Kidney epithelial cell (primary cell): ENCODE measurements at regions not wholly inside any gene's neighbourhood (a gene's known extent, or its start where the extent isn't known, plus 50 kb on each side); places are given as distances from the start of the nearest gene placed in this dataset.

ENCODE experiments used
- DNase-seq: peaks from one replicate; pipeline ENCODE4 v3.0.0-alpha.2; 2010; ENCODE audit warnings: low read depth
- H3K27me3 ChIP-seq: 2 replicates; pipeline ENCODE4 v1.6.0; 2011; ENCODE audit warnings: low read length; ENCODE audit not compliant: control insufficient read depth, insufficient read depth
- H3K36me3 ChIP-seq: 2 replicates; pipeline ENCODE4 v1.5.1; 2011; ENCODE audit warnings: low read length; ENCODE audit not compliant: control insufficient read depth, insufficient read depth
- H3K4me3 ChIP-seq: 2 replicates; pipeline ENCODE4 v1.5.1; 2011; ENCODE audit warnings: low read depth, mild to moderate bottlenecking, control low read depth, low read length
- TF ChIP-seq, protein P1 (sequence below): IDR thresholded peaks from 2 replicates; pipeline ENCODE4 v1.5.1; 2011; ENCODE audit warnings: mild to moderate bottlenecking, moderate library complexity, low read length, control low read depth, inconsistent platforms; ENCODE audit not compliant: insufficient read depth, poor library complexity, severe bottlenecking

DNA sequence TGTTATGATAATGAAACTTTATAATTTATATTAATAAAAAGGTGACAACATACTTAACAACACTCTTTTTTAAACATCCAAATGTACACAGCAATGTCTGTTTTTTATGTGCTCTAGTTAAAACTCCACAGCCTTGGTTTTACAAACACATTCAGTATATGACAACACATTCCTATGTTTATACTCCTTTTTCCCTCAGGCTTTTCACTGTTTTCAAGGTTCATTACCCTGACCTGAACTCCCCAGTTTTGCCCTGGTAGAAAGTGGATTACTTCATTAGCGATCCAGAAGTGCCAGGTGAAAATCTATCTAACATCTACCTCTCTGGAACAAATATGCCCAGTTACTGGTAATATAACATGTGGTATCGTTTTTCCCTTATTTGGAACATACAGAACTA is 340.2 kb upstream of the DDHD1 start:
- TF ChIP-seq, protein P1, sequence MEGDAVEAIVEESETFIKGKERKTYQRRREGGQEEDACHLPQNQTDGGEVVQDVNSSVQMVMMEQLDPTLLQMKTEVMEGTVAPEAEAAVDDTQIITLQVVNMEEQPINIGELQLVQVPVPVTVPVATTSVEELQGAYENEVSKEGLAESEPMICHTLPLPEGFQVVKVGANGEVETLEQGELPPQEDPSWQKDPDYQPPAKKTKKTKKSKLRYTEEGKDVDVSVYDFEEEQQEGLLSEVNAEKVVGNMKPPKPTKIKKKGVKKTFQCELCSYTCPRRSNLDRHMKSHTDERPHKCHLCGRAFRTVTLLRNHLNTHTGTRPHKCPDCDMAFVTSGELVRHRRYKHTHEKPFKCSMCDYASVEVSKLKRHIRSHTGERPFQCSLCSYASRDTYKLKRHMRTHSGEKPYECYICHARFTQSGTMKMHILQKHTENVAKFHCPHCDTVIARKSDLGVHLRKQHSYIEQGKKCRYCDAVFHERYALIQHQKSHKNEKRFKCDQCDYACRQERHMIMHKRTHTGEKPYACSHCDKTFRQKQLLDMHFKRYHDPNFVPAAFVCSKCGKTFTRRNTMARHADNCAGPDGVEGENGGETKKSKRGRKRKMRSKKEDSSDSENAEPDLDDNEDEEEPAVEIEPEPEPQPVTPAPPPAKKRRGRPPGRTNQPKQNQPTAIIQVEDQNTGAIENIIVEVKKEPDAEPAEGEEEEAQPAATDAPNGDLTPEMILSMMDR = no peak
- no peaks in the 10 kb centered on the region for H3K27me3 ChIP-seq
- H3K4me3 ChIP-seq = no peak overlapping the region
- DNase-seq = no peak
- no peaks in the 10 kb centered on the region for H3K36me3 ChIP-seq

DNA sequence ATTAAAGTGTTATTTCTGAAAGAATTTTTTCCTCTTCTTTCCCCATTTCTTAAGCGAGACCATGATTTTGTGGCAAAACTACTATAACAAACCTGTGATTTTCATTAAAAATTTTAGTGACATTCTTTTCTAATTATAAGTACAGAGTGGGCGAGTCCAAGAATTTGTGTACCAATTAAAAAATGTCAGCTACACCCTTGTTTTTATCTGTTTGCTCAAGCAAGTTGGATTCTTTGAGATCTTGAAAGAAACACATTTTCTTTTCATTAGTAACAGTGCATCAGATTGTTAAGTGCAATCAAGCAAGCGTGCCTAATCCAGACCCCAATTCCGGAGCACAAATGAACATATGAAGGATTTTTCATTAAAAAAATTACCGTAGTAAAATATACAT is 338.8 kb upstream of the DDHD1 start:
- no peak for DNase-seq

DNA sequence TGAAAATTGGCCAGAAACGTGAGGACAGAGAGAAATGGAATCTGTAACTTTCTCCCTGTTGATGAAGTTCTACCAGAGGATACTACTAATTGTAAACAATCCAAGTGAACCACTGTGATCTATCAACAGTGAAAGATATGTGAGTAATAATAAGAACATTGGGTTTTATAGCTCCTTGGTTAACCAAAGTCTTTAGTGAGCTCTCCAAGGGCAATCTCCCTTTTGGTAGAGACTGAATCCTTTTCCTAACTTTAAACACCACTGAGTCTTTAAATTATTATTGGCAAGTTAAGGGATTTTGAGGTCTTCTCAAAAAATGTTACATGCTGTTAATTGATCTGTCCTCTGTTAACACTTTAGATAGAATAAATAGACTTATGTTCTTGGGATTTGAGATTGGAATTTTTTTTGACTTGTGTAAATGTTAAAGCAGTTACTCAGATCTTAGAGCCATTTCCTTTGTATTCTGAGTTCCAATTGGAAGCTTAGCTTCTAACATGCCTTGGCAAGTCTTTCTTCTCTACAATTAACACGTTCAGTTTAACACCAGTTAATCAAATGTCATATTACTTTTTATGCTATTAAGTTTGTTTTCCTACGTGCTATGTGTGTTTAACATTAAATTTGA is 338.2 kb upstream of the DDHD1 start:
- Histone ChIP-seq H3K36me3 (no peaks in the 10 kb centered on the region), H3K4me3 (no peak overlapping the region), H3K27me3 (no peaks in the 10 kb centered on the region)
- TF ChIP-seq, protein P1 = no peak
- DNase-seq = no peak

More for the DNA sequence above, 338.8 kb upstream of the DDHD1 start:
- TF ChIP-seq, protein P1 = no peak
- Histone ChIP-seq H3K4me3 (no peak overlapping the region), H3K27me3 (no peaks in the 10 kb centered on the region), H3K36me3 (no peaks in the 10 kb centered on the region)

DNA sequence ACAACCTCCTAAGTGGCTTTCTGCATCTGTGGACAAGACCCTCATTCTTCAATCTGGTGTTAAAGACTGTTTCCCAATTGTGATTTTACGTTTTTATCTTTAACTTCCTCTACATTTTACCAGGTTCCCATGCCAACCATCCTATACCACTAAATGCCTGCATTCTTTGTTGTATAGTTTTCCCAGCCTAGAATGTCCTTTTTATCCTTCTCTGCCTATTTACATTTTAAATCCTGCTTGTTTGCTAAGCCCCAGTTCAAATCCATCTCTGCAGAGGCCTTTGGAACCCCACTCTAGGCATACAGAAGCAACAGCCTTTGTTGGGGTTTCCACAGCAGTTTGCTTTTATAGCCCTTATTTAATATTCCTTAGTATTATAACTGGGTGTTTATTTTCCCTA is 325.1 kb upstream of the DDHD1 start:
- Histone ChIP-seq H3K4me3 (no peak overlapping the region), H3K27me3 (no peaks in the 10 kb centered on the region), H3K36me3 (no peaks in the 10 kb centered on the region)
- no peak for DNase-seq
- TF ChIP-seq, protein P1 = no peak

DNA sequence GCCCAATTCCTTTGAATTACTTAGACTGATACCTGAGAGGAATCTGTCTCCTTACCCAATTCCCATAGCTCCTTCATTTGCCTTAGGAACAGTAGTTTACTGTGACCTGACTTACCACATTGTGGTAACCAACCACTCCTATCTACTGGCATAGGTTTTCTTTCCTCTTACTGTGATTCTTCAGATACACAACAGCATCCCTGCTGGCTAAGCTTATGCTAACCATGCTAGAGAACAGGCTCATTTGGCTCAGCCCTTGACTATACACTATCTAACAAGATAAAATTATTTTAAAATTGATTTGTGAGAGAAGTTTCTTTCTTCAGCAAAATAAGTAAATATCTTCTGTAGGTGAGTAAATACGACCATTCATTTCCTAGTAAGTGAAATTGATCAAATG is 320.4 kb upstream of the DDHD1 start:
- no peaks in the 10 kb centered on the region for H3K27me3 ChIP-seq
- no peak overlapping the region for H3K4me3 ChIP-seq
- no peak for DNase-seq
- H3K36me3 ChIP-seq = no peaks in the 10 kb centered on the region
- TF ChIP-seq, protein P1 = no peak

DNA sequence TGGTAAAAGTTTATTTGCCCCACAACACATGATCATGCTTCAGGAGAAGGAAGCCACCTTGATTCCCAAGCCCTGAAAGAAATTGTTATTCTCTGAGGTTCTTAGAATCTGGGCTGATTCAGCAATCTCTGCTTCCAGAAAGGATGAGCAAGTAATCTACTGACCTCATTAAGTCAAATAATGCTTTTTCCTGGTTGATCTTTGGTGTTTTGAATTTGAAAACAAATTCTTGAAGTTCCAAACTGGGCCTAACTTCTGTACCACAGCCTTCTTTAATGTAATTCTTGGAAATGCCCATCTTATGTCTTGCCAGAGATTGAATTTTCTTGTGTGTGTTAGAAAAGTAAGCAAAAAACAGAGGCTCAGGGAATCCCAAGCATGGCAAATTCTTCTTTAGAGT is 319.2 kb upstream of the DDHD1 start:
- TF ChIP-seq, protein P1 = no peak
- no peak for DNase-seq

More for the DNA sequence above, 319.2 kb upstream of the DDHD1 start:
- Histone ChIP-seq H3K27me3 (no peaks in the 10 kb centered on the region), H3K4me3 (no peak overlapping the region), H3K36me3 (no peaks in the 10 kb centered on the region)
